WERI-Rb-1 (cell line): ENCODE measurements at regions not wholly inside any gene's neighbourhood (a gene's known extent, or its start where the extent isn't known, plus 50 kb on each side); places are given as distances from the start of the nearest gene placed in this dataset.

Source experiments
- DNase-seq: peaks from one replicate; pipeline ENCODE4 v3.0.0-alpha.2; 2020
- H3K27ac ChIP-seq: fragments of 250-450 bp; sonication (Bioruptor Pico); 2 replicates; pipeline ENCODE4 v1.5.1; 2020; ENCODE audit warnings: mild to moderate bottlenecking, moderate library complexity
- H3K27me3 ChIP-seq: fragments of 250-450 bp; sonication (Bioruptor Pico); 2 replicates; pipeline ENCODE4 v1.5.1; 2021; ENCODE audit warnings: mild to moderate bottlenecking, low read depth, moderate library complexity; ENCODE audit not compliant: insufficient read depth, severe bottlenecking
- H3K36me3 ChIP-seq: fragments of 250-450 bp; sonication (Bioruptor Pico); 2 replicates; pipeline ENCODE4 v1.5.1; 2020; ENCODE audit warnings: mild to moderate bottlenecking, moderate library complexity
- H3K4me3 ChIP-seq: 2 replicates; pipeline ENCODE4 v1.5.1; 2011; ENCODE audit warnings: low read depth, mild to moderate bottlenecking, control low read depth, low read length
- H3K9me3 ChIP-seq: fragments of 250-450 bp; sonication (Bioruptor Pico); 2 replicates; pipeline ENCODE4 v1.5.1; 2021; ENCODE audit warnings: mild to moderate bottlenecking, moderate library complexity; ENCODE audit not compliant: severe bottlenecking
- CTCF ChIP-seq: IDR thresholded peaks from 2 replicates; pipeline ENCODE4 v1.5.1; 2011; ENCODE audit warnings: low read depth, mild to moderate bottlenecking, control low read depth, inconsistent platforms, low read length

DNA sequence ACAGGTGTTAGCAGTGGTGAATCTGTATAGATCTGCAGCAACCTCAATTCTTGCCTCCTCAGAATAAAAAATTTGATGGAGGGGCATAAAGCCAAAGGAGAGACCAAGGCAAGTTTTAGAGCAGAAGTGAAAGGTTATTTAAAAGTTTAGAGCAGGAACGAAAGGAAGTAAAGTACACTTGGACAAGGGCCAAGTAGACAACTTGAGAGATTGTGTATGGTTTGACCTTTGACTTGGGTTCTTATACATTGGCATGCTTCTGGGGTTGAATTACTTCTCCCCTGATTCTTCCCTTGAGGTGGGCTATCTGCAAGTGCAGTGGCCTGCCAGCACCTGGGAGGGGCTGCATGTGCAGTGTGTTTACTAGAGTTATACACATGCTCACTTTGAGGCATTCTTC, 278.8 kb upstream of the NDST3 start:
- Histone ChIP-seq H3K27me3 (no peaks in the 10 kb centered on the region), H3K36me3 (no peaks in the 10 kb centered on the region), H3K9me3 (peaks cover 2% of the 10 kb centered on the region), H3K27ac (no peak overlapping the region), H3K4me3 (no peak overlapping the region)
- DNase-seq = no peak
- no peak for TF ChIP-seq CTCF

GRCh38 chr4:117768610-117769009, 265.7 kb upstream of the NDST3 start:
- no peak overlapping the region for H3K4me3 ChIP-seq
- no peaks in the 10 kb centered on the region for H3K36me3 ChIP-seq
- no peak for DNase-seq
- H3K9me3 ChIP-seq = no peaks in the 10 kb centered on the region
- H3K27ac ChIP-seq = no peak overlapping the region
- no peak for TF ChIP-seq CTCF
- no peaks in the 10 kb centered on the region for H3K27me3 ChIP-seq

GRCh38 chr4:117770269-117771102, 263.8 kb upstream of the NDST3 start:
- H3K27ac ChIP-seq = no peak overlapping the region
- H3K36me3 ChIP-seq = no peaks in the 10 kb centered on the region
- H3K4me3 ChIP-seq = no peak overlapping the region
- TF ChIP-seq CTCF = no peak
- no peak for DNase-seq
- H3K27me3 ChIP-seq = no peaks in the 10 kb centered on the region
- no peaks in the 10 kb centered on the region for H3K9me3 ChIP-seq

GRCh38 chr4:117771647-117772337, 262.5 kb upstream of the NDST3 start:
- no peaks in the 10 kb centered on the region for H3K9me3 ChIP-seq
- peak; percentile 19; the same call in 1 of the 2 replicates for TF ChIP-seq CTCF
- H3K4me3 ChIP-seq = no peak overlapping the region
- no peak for DNase-seq
- H3K27ac ChIP-seq = no peak overlapping the region
- H3K36me3 ChIP-seq = no peaks in the 10 kb centered on the region
- H3K27me3 ChIP-seq = no peaks in the 10 kb centered on the region

DNA sequence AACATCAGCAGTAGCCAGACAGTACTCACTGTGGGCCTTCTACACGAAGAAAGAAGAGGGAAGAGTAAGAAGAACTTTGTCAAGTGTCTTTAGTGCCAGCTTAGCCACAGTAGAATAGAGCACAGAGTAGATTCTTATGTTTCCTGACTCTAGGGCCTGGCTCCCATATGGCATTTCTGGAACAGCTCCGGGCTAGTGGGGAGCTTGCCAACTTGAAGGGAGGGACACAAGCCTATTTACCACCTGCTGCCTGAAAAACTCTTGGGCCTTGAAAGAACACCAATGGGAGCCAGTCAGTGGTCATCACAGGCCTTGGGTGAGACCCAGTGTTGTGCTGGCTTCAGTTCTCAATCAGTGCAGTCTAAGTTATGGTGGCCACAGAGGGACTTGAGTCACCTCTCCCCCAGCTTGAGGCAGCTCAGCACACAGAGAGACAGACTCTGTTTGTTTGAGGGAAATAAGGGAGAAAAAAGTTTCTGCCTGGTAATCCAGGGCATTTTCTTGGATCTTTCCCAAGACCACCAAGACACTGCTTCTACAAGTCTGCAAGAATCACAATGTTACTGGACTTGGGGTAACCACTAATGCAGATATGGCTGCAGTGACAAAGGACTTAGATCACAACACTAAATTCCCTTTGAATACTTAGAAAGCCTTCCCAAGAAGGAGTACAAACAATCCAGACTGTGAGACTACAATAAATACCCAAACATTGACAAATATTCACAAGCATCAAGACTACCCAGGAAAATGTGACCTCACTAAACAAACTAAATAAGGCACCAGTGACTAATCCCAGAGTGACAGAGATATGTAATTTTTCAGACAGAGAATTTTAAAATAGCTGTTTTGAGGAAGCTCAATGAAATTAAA, 261.0 kb upstream of the NDST3 start:
- Histone ChIP-seq H3K36me3 (no peaks in the 10 kb centered on the region), H3K4me3 (no peak overlapping the region), H3K27ac (no peak overlapping the region), H3K27me3 (no peaks in the 10 kb centered on the region), H3K9me3 (no peaks in the 10 kb centered on the region)
- no peak for DNase-seq
- no peak for TF ChIP-seq CTCF
